NCI-H1694 treated with DMSO at 0.1 percent for 48 hours (cell line): ENCODE measurements at regions not wholly inside any gene's neighbourhood (a gene's known extent, or its start where the extent isn't known, plus 50 kb on each side); places are given as distances from the start of the nearest gene placed in this dataset.
"Not testable (repeated sequence)": the region's sequence is repeated elsewhere in the genome, so short reads cannot be mapped to it uniquely, and the experiment has no call there.

ENCODE experiments used
- DNase-seq: peaks from one replicate; lab custom pipeline; 2025; lab: John Stamatoyannopoulos, UW

DNA sequence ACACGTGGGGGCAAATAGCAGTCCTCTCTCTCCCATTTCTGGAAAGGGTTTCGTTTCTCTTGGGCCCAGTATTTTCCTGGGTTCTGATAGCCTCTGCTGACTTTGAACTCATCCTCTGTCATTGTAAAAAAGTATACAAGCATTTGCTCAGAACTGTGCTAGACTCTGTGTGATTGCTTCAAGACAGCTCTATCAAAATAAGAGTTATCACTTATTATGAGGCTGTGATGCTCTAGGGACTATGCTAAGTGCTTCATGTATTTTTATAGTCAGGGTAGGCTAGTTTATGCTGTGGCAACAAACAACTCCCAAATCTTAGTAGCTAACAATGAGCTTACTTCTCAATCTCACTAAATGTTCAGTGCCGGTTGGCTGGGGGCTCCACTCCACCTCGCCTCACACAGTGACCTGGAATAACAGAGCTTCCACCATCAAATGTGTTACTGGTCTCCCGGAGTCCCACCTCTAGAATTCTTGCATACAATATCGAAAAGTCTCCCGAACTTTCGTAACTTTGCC, 110.8 kb upstream of the CDC42EP3 start:
- DNase-seq, result no peak

DNA sequence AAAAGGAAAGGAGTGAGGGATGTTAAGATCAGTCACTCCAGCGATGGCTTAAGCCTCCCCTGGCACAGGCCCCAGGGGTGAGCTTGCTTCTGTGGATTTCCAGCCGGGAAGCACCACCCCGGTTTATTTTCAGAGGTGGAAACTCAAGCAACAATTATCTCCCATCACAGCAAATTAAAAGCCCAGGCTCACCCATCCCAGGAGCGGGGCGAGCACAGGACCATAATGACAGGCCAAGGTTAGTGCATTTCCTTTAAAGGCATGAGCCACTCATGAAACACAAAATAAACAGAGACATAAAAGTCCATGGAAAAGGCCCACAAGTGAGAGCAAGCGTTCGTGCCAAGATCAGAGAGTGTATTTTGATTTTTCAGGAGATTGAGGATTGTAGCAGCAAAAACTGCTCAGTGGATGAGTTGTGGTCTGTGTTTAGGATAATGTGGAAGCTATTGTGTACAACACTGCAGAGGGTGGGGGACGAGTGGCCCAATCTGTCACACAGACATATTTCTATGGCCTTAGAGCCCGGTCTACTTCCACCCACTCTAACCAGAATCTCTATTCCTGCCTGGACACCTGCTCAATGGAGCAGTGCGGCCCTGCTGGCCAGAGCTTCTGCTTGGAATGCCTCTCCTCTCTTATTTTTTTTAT, 111.4 kb upstream of the CDC42EP3 start:
- DNase-seq, result no peak

DNA sequence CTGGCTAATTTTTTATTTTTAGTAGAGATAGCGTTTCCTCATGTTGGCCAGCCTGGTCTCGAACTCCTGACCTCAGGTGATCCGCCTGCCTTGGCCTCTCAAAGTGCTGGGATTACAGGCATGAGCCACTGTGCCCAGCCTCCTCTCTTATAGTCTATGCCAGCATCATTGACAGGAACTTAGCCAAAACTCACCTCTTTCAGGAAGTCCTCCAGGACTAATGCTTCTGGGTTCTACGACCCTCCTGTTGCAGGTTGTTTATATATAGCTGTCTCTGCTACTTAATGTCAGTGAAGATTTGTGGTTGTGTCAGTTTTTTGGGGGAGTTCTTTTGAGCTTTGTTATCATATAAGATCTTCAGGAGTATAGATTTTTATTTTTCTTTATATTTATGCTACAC, 112.1 kb upstream of the CDC42EP3 start:
- no peak for DNase-seq

DNA sequence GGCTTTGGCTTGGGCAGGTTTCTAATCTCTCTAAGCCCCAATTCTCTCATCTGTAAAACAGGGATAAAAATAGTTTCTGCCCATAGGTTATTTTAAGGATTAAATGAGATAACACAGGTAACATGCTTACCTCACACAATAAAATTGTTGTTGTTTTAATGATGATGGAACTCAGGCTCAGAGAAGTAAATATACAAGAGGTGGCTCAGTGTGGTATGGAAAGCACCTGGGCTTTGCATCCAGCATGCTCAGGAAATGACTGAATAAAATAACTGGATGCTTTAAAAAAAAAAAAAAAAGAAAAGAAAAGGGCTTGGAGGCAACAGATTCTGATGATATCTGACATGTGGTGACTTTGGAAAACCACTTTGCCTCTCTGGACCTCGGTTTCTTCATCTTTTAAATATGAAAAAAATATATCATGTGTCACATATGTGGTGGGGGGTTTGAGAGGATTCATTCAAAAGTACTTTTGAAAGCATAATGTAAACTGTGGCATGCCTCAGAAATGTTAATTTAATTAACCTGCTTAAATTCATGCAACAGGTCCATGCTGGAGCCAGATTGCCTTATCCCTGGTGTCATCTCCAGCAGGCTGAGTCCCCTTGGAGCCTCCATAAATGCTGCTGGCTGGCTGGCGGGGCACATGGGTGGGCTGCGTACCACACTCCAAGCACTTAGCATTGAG, 112.8 kb upstream of the CDC42EP3 start:
- DNase-seq, result no peak

DNA sequence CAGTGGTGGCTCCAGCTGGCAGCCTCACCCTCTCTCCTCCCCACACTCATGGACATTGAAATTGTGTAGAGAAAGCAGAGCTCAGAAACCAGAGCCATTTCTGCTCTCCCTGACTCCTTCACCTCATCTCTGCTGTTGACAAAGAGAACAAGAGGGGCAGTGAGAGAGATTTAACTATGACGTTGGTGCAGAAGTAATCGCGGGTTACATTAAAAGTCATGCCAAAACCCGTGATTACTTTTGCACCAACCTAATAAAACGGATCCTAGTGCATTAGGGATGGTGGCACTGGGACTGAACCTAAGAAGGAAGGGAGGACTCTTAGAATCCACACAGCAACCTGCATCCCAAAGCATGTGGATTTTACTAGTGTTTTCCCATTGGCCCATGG, 113.3 kb upstream of the CDC42EP3 start:
- DNase-seq, result no peak

DNA sequence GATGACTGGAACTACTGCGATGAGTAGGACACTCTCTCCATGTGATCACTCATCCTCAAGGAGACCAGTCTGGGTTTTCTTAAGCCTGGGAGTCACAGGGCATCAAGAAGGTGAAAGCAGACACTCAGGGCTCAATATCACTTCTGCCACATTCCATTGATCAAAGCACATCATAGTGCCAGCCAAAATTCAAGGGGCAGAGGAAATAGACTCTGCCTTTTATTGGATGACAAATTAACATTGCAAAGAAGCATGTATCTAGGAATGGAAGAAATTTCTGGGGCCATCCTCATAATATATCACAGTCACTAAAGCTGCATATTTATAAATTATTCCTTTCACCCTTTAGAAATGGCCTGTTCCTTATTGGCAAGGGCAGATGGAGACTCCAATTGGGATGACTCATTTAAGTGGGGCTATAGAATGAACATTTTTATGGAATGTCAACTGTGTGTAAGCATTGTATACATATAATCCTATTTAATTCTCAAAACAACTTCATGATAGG, 114.8 kb upstream of the CDC42EP3 start:
- no peak for DNase-seq

DNA sequence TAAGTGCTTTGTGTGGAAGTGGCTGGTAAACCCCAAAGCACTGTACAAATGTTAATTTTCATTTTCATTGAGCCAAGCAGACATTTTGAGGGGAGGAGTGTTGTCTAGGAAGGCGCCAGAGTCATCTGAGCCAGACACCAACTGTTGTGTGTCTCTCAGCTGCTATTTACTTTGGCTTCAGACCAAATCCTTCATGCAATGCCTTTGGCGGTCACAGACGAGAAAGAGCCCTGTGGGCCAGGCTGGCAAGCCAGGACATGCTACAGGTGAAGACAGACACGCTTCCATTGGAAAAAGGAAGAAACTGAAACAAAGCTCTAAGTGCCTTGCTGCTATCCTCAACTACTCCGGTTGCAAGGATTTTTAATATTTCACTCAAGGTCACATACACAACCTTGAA, 115.4 kb upstream of the CDC42EP3 start:
- peak; percentile 85 for DNase-seq

DNA sequence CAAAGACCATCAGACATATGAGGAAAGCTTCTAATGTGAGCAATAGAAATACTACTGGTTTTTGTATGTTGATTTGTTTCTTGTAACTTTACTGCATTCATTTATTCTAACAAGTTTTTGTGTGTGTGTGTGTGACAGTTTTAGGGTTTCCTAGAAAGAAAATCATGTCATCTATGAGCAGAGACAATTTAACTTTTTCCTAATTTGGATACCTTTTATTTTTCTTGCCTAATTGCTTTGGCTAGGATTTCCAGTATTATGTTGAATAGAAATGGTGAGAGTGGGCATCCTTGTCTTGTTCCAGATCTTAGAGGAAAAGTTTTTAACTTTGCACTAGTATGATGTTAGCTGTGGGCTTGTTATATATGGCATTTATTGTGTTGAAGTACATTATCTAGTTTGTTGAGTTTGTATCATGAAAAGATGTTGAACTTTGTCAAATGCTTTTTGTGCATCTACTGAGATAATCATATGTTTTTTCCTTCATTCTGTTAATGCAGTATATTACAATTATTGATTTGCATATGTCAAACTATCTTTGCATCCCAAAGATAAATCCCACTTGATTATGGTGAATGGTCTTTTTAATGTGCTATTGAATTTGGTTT, 117.3 kb upstream of the CDC42EP3 start:
- no peak for DNase-seq

DNA sequence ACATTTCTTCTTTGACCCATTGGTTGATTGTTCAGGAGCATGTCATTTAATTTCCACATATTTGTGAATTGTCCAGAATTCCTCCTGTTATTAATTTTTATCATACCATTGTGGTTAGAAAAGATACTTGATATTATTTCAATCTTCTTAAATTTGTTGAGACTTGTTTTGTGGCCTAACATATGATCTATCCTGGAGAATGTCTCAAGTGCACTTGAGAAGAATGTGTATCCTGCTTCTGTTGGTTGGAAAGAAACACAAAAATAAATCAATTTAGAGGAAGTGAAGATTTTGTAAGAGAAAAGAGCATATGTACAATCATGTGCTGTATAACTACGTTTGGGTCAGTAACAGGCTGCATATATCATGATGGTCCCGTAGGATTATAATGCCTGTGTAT, 118.6 kb upstream of the CDC42EP3 start:
- DNase-seq, result no peak

DNA sequence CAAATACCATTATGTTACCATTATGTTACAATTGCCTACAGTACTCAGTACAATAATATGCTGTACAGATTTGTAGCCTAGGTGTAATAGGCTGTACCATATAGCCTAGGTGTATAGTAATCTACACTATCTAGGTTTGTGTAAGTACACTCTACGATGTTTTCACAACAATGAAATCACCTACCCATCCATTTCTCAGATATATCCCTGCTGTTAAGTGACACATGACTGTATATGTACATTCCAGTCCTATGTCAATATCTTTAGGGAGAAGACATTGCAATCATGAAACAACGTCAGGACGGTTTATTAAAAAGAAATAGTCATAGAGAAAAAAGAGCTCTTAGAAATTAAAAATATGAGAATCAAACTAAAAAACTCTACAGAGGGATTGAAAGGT, 119.0 kb upstream of the CDC42EP3 start:
- DNase-seq, result no peak

DNA sequence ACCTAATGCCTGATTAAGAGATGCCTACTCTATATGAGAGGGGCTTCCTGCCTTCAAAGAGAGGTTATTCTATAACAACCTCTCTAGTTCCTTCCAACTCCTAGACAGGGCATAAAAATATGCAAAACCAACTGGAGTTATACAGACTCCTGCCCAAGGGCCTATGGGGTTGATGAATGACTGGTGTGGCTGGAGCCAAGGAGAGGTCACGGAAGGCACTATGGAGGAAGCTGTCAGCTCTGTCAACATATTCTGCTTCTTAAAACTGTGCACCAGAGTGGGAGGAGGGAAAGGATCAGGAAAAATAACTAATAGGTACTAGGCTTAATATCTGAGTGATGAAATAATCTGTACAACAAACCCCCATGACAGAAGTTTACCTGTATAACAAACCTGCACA, 120.9 kb upstream of the CDC42EP3 start:
- no peak for DNase-seq

DNA sequence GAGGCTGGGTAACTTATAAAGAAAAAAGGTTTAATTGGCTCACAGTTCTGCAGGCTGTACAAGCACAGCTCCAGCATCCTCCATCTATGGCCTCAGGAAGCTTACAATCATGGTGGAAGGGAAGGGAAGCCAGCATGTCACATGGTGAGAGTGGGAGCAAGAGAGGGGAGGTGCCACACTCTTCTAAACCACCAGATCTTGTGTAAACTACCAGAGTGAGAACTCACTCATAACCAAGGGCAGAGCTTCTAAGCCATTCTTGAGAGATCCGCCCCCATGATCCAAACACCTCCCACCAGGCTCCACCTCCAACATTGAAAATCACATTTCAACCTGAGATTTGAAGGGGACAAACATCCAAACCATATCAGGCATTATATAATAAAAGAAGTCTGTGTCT, 121.6 kb upstream of the CDC42EP3 start:
- no peak for DNase-seq

DNA sequence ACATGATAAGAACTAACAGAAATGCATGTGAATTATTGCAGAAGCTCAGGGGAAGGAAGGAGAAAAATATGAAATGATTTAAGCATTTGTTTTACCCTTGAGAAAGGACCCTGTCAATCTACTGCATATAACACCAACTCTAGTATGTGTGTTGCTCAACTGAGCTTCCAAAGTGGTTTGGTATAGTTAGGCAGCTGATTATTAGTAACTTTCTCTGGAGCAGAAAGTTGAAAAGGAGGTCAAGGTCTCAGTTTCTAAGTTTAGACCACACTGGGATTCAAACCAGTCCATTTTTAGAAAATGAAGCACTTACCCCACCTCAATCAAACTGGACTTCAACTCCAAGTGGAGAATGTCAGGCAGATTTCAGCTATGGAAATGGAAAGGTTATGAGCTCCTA, 123.3 kb upstream of the CDC42EP3 start:
- DNase-seq, result no peak

DNA sequence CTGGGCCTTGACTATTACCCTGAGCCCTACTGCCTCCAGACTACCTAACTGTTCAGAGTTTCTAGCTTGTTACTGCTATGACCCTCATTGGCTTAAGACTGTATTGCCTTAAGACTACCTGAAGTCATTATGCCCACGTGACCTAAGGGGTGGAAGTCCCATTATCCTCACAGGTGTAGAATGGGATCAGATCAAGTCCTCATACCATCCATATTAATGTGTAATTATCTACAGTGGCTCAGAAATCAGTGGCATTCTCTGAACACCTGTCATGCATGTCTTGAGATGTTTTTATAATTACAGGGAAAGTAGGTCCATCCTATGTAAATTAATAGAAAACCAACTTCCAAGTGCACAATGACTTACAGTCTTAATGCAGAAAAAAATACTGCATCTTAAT, 124.0 kb upstream of the CDC42EP3 start:
- DNase-seq, result no peak

DNA sequence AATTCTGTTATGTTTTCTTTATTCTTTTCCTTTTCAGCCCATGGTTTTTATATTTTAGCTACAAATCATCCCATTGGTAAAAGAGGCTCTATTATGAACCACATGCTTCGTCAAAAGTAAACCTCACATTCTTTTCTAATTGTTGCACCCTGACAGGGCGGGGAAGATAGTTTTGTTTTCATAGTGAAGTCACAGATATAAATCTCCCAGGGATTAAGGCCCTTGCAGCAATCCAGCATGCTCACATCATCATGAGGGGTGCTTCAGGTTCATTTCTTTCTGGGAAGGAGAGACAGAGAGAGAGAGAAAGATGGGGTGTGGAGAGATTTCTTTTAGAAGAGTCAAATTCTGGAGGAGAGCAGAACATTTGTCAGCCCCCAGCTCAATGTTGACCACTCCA, 124.5 kb upstream of the CDC42EP3 start:
- DNase-seq, result no peak

DNA sequence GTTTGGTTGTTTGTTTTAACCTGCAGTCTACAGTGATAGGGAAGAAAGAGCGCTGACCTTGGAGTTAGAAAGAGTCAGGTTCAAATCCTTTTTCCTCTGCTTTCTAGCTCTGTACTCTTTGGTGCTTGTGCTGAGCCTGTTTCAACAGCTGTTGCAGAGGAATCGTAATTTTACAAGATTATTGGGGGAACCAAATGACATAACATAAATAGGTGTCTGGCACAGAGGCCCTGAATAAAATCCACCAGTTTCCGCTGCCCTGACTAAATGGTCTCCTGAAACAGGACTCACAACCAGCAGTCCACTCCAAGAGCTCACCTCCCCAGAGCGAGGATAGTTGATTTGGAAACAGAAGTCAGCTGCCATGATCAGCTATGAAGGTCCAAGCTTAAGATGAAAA, 125.0 kb upstream of the CDC42EP3 start:
- no peak for DNase-seq

DNA sequence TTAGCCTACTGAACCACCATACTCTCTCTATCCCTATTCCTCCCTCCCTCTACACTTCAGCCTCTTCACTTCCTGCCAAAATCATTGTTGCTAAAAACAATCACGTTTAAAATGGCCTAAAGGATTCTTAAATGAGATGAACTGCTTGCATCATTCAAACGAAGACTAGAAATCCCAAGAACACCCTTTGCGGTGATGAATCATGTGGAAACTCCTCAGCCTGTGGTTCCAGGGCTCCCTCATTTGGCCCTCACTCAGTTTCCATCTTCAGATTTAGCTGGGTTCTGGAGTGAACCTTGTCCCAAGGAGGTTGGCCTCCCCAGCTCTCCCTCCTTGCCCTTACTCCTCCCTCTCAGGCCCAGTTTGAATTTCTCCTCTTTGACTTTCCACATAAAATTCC, 125.6 kb upstream of the CDC42EP3 start:
- DNase-seq, result no peak

DNA sequence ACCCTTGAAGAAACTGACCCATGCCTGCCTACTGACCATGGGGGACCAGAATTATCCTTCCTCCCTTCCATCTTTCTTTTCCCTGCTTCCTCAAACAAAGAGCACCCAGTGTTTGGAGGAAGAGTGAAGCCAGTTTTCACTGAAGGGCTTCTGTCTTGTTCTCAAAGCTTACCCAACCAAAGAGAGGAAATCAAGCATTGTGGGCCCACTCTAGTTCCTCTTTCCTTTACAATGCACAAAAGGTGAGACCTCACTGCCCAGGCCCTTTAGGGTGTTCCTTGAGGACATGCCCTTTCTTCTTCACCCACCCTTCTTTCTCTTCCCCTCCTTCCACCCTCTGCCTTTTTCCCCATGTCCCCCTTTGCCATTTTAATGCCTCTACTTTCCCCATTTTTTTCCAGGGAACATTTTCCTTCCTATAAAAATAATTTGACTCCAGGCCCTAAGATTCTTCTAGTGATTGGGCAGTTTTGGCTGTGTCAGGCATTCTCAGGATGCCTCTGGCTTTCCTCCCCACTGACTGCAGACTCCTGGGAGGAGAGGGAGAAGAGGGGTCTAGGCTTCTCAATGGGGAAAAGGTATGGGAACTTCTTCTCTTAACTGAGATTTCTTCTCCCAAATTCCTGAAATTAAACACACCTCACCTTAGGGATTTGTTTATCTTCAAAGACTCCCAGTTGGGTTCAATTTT, 126.6 kb upstream of the RMDN2 start:
- DNase-seq, result no peak

DNA sequence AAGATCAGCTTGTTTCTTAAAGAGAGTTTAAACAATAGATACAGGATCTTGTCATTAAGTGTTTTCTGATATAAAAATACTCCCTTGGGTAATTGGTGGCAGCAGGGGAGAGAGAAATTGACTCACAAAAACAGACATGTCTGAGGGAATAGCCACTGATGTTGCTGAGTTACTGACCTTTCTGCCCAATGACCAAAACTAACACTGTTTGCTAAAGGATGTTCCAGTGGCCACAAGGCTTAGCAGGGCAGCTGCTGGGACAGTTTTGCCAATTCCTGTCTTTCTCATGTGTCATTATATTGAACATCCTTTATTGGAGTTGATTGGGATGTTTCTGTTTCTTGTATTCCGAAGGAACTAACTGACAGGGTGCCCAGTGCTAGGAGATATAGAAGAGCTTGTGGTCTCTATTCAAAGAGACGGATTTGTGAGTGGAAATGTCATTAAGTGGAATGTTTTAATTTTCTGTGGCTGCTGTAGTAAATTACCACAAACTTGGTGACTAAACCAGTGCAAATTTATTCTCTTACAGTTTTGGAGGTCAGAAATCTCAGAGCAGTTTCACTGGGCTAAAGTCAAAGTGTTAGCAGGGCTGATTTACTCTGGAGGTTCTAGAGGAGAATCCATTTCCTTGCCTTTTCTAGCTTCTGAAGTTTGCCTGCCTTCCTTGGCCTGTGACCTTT, 124.8 kb upstream of the RMDN2 start:
- no peak for DNase-seq

DNA sequence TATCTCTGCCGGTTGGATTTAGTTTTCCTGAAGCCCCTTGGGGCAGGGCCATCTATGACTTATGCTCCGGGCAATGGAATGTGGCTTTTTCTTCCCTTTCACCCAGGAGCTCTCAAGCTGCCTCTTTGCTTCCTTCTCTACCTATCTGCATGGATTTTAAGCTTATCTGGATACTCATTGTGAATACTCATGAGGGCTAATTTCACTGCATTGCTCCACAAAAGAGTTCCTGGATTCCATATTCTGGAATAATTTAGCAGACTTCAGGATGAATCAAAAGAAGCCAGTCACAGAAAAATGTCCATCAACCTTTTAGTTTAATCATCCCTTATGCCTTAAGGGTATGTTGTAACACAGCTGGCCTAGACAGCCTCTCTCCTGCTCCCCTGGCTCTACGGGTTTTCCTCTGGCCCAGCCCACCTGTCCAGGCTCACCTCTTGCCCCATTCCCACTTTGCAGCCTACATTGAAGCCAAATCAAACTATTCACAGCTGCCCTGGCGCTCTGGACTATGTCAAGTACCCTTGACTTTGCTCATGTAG, 122.8 kb upstream of the RMDN2 start:
- DNase-seq, result no peak

DNA sequence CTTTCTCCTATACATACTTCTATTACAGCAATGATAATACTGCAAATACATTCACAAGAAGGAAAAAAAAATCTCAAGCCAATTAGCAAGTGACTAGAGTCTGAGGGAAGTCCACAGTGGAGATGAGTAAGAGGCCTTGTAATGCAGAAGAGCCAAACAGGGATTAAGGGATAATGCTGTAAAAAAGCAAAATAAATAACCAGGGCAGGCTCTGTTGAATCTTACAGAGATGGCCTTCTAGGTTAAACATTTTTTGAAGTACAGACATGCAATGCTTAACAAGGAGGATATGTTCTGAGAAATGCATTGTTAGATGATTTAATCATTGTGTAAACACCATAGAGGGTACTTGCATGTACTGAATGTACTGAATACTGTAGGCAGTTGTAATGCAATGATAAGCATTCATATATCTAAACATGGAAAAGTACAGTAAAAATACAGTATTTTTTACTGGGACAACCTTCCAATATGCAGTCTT, 122.1 kb upstream of the RMDN2 start:
- no peak for DNase-seq

DNA sequence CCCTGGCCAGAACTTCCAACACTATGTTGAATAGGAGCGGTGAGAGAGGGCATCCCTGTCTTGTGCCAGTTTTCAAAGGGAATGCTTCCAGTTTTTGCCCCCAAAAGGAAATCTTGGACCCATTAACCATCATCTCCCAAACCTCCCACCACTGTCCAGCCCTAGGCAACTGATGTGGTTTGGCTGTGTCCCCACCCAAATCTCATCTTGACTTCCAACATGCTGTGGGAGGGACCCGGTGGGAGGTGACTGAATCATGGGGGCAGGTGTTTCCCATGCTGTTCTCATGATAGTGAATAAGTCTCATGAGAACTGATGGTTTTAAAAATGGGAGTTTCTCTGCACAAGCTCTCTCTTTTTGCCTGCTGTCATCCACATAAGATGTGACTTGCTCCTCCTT, 119.1 kb upstream of the RMDN2 start:
- not testable (repeated sequence) for DNase-seq
